Caki2 (cell line): ENCODE measurements at regions not wholly inside any gene's neighbourhood (a gene's known extent, or its start where the extent isn't known, plus 50 kb on each side); places are given as distances from the start of the nearest gene placed in this dataset.
"Not testable (repeated sequence)": the region's sequence is repeated elsewhere in the genome, so short reads cannot be mapped to it uniquely, and the experiment has no call there.

Experiments
- DNase-seq: peaks from one replicate; pipeline ENCODE4 v3.0.0-alpha.2; 2015; ENCODE audit warnings: low read depth
- in situ Hi-C: cut with HindIII; loops from 2 replicates; pipeline ENCODE4 v1.10.0; 2016; ENCODE audit warnings: low sequenced_read_pairs, low pct_unique_long_range_greater_than_20kb, mixed read lengths

DNA sequence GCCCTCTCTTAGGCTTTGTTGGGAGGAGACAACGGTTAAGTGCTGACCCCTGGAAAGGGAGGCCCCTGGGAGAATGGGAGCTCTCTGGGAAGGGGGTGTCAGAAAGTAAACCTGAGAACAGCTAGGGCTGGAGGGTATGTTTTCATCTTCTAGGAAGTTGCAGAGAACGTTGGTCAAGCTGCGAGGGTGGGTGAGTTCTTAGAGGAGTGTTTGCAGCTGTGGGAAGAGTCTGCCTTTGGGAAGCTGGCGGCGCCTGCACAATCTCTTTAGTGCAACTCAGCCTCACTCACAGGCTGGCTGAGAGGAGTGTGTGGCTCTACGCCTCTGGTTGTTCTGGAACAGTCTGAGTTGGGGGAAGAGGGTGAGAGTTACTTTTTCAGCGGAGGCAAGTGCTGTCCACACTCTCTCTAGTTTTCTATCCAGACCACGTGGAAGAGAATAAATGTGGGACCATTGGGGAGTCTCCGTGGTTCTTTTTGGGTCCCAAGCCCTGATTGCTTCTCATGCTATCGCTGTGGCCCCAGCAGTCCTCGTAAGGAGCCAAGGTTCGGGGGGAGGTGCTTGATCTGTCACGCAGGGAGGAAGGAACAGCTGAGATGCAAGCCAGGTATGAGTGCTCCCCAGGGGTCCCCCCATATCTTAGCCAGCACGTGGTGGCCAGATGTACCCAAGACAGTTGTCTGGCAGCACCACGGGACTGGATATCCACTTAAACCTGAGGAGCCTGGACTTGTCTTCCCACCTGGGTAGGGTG lies 237.2 kb downstream of the BUB3 start:
- DNase-seq: no peak
- in situ Hi-C loops: no loop called here

GRCh38 chr10:123392182-123392963 lies 238.2 kb downstream of the BUB3 start:
- in situ Hi-C loops: no loop called here
- no peak for DNase-seq

DNA sequence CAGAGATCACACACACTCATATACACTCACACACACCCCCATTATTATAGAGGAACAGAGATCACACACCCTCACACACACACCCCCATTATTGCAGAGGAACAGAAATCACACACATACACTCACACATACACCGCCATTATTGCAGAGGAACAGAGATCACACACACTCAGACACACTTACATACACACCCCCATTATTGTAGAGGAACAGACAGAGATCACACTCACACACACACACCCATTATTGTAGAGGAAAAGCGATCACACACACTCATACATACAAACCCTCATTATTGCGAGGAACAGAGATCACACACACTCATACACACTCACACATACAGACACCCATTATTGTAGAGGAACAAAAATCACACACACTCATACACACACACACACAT lies 239.0 kb downstream of the BUB3 start:
- in situ Hi-C loops: no loop called here
- DNase-seq: no peak

GRCh38 chr10:123394382-123394781 lies 240.2 kb downstream of the BUB3 start:
- in situ Hi-C loops: no loop called here
- no peak for DNase-seq

GRCh38 chr10:123395234-123395633 lies 241.0 kb downstream of the BUB3 start:
- DNase-seq, in situ Hi-C loops: not testable (repeated sequence)

GRCh38 chr10:123395906-123396305 lies 241.7 kb downstream of the BUB3 start:
- no peak for DNase-seq
- in situ Hi-C loops: no loop called here

GRCh38 chr10:123398180-123398591 lies 244.0 kb downstream of the BUB3 start:
- in situ Hi-C loops: no loop called here
- no peak for DNase-seq

DNA sequence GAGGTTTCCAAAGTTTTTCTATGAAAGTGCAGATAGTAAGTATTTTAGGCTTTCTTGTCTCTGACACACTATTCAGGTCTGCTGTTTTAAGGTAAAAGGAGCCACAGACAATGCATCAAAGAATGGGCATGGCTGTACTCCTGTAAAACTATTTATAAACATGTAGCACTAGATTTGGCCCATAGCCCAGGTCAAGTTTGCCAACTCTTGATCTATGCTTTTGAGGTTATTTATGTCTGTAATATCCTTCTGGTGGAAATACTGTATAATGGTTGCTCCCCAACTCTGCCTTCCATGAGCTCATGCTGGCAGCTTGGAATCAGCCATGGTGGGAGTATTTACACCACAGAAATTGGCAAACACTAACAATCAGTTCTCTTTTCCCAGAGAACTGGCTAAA lies 244.6 kb downstream of the BUB3 start:
- in situ Hi-C loops: no loop called here
- DNase-seq: no peak

GRCh38 chr10:123399276-123399839 lies 245.2 kb downstream of the BUB3 start:
- no peak for DNase-seq
- in situ Hi-C loops: no loop called here

- in situ Hi-C loops: no loop called here
- DNase-seq: no peak
These were observed 247.8 kb downstream of the BUB3 start for GRCh38 chr10:123402021-123402420.

- in situ Hi-C loops: no loop called here
- DNase-seq: no peak
These were observed 248.5 kb downstream of the BUB3 start for GRCh38 chr10:123402656-123403055.

DNA sequence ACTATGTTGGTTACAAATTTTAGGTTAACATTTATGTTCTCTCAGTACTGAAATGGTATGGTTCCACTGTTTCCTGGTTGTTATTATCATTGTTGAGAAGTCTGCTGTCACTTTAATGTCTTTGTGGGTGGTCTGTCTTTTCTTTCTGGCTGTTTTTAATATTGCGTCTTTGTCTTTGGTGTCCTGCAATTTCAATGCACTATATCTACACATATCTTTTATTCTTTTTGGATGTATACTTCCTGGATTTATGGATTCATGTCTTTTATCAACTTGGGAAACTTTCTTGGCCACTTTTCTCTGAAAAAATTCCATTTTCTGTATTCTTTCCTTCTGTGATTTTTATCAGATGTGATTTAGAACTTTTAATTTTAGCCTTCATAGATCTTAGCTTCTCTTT lies 250.2 kb downstream of the BUB3 start:
- in situ Hi-C loops: no loop called here
- DNase-seq: no peak

- in situ Hi-C loops: no loop called here
- no peak for DNase-seq
These were observed 254.5 kb downstream of the BUB3 start for GRCh38 chr10:123408660-123409059.

DNA sequence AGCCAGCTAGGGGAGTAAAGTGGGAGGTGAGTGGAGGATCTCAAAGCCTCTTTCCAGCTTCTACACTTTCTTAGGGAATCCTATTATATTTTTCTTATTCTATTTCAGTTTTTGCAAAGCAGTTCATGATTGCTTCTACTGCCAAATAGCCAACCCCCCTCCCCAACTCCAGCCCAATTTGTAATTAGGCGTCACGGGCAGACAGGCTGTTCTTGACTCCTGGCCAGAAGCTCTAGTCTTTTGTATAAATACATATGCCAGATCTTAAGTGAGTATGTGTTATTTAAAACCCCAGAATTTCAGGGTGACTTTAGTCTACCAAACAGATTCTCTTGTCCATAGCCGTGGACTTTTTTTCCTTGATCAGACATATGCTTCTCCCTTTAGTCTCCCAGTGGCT lies 255.2 kb downstream of the BUB3 start:
- in situ Hi-C loops: no loop called here
- DNase-seq: no peak

- DNase-seq: no peak
- in situ Hi-C loops: no loop called here
These were observed 255.7 kb downstream of the BUB3 start for GRCh38 chr10:123409884-123410283.

DNA sequence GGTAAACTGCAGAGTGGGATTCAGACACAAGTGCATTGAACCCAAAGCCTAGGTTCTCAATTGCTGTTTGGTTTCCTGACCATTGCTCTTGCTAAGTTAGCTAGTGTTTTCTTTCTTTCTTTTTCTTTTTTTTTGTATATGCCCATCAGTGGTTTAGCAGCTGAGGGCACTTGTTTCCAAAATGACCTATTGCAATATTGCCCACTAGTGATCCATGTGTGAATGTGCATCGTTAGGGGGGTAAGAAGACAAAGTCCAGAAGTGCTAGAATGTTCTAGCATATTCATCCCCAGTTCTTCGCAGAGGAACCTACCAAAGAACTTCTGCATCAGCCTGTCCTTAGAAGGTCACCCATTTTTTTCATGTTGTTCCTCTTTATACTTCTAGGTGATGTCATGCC lies 252.8 kb upstream of the GPR26 start:
- DNase-seq: no peak

GRCh38 chr10:123415523-123415922 lies 250.6 kb upstream of the GPR26 start:
- DNase-seq: no peak
- in situ Hi-C loops: no loop called here

More for the DNA sequence above, 252.8 kb upstream of the GPR26 start:
- in situ Hi-C loops: no loop called here

- no peak for DNase-seq
These were observed 248.7 kb upstream of the GPR26 start for GRCh38 chr10:123417414-123417813.

GRCh38 chr10:123421461-123421860 lies 244.7 kb upstream of the GPR26 start:
- DNase-seq: no peak
- in situ Hi-C loops: no loop called here

More at GRCh38 chr10:123417414-123417813, 248.7 kb upstream of the GPR26 start:
- in situ Hi-C loops: no loop called here
